GM19193 (cell line): ENCODE measurements at regions not wholly inside any gene's neighbourhood (a gene's known extent, or its start where the extent isn't known, plus 50 kb on each side); places are given as distances from the start of the nearest gene placed in this dataset.

ENCODE experiments used
- POLR2A ChIP-seq: IDR thresholded peaks from 4 replicates; pipeline ENCODE4 v1.6.1; 2011; ENCODE audit not compliant: insufficient read depth, insufficient read length; ENCODE audit errors: extremely low read depth

DNA sequence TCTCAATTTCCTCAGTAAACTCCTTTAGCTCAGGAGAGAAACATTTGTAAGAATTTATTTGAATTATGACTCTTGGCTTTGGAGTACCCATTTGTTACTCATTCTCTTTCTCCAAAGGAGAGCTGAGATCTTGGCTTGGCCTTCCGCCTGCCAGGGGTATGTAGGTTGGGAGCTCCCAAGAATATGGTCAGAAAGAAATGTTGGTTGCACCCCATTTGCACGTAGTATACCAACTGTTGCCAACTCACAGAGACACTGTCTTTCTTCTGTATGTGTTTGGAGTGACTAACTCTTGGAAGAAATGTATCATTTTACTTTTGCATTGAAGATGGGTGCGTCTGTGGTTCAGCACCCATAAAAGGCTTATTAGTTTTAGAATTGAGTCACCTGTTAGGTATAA is 708.5 kb upstream of the SORCS1 start:
- no peak for TF ChIP-seq POLR2A

DNA sequence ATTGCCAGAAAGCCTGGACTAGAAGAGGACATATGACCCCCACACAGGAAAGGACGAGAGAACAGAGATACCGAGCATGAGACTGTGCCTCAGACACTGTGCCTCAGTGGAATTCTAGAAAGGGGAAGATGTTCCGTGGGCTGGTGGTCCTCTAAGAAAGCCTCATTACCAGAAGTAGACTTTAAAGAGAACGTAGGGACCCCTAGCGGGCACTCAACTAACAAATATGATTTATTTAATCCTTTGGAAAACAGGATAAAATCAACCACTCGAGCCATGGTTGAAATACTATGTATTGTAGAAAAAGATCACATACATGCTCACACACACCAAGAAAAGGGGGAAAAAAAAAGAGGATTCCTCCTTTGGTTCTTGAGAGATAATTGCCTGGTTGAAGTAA is 701.2 kb upstream of the SORCS1 start:
- no peak for TF ChIP-seq POLR2A

DNA sequence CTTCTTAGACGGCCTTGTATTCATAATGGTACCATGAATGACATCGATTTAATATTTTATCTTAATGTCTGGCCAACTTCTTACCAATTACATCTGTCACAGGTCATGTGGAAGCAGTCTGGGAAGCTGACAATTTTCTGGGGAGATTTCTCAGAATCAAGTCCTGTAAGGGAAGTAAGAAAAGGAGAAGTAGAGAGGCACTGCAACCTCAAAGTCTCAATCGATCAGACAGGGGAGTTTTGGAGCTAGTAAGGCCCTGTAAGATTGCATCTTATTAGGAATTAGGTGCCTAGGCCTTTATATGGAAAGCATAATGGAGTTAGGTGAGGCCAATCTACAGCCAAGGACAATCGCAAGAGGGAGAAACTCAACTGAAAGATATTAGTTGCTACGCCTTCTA is 694.6 kb upstream of the SORCS1 start:
- TF ChIP-seq POLR2A, result no peak

DNA sequence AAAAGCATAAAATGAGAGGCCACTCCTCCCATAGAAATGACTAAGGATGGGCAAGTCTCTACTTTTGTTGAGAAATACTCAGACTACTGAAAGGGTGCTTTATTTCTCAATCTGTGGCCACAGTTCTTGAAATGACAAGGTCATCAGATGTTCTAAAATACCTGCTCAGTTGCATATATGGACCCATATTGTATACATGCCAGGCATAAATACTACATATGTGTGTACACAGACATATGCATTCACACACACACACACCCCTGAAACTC is 691.5 kb upstream of the SORCS1 start:
- TF ChIP-seq POLR2A, result no peak

GRCh38 chr10:107855301-107856046 is 691.0 kb upstream of the SORCS1 start:
- no peak for TF ChIP-seq POLR2A

- TF ChIP-seq POLR2A, result no peak
These were observed 684.3 kb upstream of the SORCS1 start for GRCh38 chr10:107848726-107849360.

- TF ChIP-seq POLR2A, result no peak
These were observed 683.1 kb upstream of the SORCS1 start for GRCh38 chr10:107847620-107848019.

GRCh38 chr10:107834706-107835105 is 670.2 kb upstream of the SORCS1 start:
- TF ChIP-seq POLR2A, result no peak

DNA sequence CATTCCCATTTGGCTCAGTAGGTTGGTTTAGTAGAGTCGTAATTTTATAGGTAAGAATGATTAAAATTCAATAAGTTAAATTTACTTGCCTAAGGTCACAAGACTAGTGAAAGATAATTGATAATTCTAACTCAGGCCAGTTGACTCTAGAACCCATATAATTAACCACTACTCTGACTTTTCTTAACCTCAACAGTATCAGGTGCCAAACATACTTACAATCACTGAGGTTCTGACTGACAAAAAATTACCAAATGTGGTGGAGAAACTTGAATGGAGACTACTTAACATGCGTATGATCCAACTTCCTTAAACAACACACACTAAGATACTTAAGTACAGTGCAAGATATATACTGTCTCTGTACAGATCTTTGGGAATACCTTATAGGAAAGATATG is 667.3 kb upstream of the SORCS1 start:
- no peak for TF ChIP-seq POLR2A

- TF ChIP-seq POLR2A, result no peak
These were observed 664.7 kb upstream of the SORCS1 start for GRCh38 chr10:107829161-107829560.

GRCh38 chr10:107826171-107826570 is 661.7 kb upstream of the SORCS1 start:
- no peak for TF ChIP-seq POLR2A

DNA sequence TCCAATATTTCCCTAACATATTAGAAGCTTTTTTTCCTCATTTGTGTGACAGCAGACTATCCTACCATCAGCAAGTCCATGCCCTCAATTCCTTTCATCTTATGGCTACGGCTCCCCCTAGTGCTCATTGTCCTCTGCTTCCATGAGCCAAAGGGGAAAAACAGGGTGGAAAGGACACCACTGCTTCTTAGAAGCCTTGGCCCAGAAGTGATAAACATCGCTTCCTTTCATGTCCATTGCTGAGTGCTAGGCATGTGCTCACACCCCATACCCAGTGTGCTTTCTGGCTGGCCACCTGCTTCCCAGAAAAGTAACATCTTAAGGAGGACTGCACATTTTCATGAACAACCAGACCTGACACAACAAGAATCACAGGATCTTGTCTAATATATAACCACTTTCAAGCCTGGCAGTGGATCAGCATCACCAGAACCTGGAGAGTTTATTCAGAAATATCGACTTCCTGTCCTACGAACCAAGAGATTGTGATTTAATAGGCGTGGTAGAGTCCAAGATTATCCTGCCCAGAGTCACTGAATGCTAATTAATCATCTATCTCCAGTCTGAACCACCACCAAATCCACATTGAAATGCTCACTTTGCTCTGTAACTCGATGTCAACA is 650.5 kb upstream of the SORCS1 start:
- TF ChIP-seq POLR2A, result no peak

DNA sequence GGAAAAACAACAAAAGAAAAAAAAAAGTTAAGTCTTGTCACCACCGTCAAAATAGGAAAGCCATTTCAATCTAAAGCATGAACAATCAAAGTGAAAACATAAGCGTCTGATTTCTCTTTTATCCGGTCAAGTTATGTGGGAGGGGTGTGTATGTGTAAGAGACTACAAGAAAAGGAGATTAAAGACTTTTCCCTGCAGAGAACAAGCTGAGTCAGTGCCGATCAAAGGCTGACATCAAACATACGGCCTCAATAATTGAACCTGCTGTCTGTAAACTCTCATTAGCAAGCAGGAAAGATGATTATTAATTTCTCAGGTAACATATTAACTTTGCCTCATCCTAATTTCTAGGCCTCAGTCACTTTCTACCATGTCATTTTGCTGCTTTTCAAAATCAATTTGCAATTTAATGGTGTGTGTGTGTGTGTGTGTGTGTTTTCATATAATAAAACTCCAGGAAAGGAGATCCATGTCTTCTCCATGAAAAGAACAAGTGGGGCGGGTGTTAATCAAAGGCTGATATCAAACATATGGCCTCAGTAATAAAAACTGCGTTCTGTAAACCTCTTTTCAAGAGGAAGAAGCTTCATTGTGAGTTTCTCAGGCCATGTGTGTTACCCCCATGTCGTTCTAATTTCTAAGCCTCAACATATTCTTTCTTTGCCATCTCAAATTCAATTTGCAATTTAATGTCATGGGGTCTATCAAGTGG is 649.1 kb upstream of the SORCS1 start:
- no peak for TF ChIP-seq POLR2A

DNA sequence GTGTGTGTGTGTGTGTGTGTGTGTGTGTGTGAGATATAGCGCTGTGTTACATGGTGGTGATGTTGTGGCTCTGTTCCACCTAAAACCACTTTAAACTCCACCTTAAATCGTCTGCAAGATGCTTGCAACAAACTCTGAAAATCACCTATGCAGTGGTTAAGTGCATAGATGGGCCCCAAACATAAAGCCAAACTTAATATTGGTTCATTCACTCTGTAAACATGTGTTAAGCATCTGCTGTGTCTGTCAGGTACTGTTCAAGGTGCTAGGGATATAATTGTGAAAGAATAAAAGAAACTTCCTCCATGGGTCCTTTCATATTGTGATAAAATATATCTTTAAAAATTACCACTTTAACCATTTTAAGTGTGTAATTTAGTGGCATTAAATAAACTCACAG is 645.4 kb upstream of the SORCS1 start:
- TF ChIP-seq POLR2A, result no peak

DNA sequence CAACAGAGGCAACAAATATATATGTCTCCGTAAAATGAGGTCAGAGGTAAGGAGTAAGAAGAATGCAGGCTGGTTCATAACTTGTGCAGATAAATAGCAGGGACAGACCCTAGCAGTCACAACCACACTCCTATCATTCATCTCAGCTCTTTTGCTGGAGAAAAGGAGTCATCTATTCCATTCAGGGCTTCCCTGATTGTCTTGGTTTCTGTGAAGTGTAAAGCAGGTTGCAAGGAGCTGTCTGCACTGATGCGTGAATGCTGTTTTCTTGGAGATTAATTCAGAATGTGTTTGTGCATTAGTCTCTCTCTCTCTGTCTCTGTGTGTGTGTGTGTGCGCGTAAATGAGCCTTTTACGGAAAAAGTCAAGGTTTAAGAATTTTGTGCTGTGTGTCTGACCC is 643.3 kb upstream of the SORCS1 start:
- TF ChIP-seq POLR2A, result no peak

DNA sequence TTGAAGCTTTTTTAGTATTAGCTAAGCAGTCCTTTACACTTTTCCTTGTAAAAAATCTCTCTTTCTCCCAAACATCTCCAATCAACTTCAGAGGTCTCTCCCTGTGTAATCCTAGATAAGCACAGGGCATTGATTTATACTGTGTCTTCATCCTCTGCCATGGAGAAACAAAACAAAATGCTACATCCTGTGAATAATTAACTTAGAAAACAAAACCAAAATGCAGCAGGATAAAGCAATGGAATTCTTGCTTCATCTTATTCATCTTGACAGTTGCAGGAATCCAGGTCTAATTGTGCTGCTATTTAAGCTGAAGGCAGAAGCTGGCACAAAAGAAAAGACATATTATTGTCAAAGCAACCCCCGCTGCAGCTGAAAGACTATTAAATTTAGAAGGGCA is 641.5 kb upstream of the SORCS1 start:
- TF ChIP-seq POLR2A, result no peak
